Transverse colon (tissue), 4 donors: ENCODE measurements at regions not wholly inside any gene's neighbourhood (a gene's known extent, or its start where the extent isn't known, plus 50 kb on each side); places are given as distances from the start of the nearest gene placed in this dataset.

ENCODE experiments used
- DNase-seq: peaks from one replicate; pipeline ENCODE4 v3.0.0-alpha.2; 2019
- H3K27ac ChIP-seq, 4 donors: fragments of 200-600 bp; sonication (generic); 2 replicates each; pipeline ENCODE4 v1.5.1; 2016 to 2018; ENCODE audit warnings: inconsistent platforms in 4 of 4
- H3K27me3 ChIP-seq: fragments of 200-600 bp; sonication (generic); 2 replicates; pipeline ENCODE4 v1.5.1; 2017; ENCODE audit warnings: inconsistent platforms
- H3K36me3 ChIP-seq, 4 donors: fragments of 200-600 bp; sonication (generic); 2 replicates each; pipeline ENCODE4 v1.5.1; 2017 to 2019; ENCODE audit warnings: inconsistent platforms in 4 of 4
- H3K4me1 ChIP-seq, 4 donors: fragments of 200-600 bp; sonication (generic); 2 replicates each; pipeline ENCODE4 v1.5.1; 2017 to 2020; ENCODE audit warnings: inconsistent platforms in 4 of 4
- H3K4me3 ChIP-seq, 4 donors: fragments of 200-600 bp; sonication (generic); 1 replicate in 1 of 4; 2 replicates in 3 of 4; pipeline versions ENCODE4 v1.5.1 to v1.6.1; 2017 to 2019; ENCODE audit warnings: inconsistent platforms in 4 of 4
- H3K9me3 ChIP-seq, 2 donors: fragments of 200-600 bp; sonication (generic); 2 replicates each; pipeline ENCODE4 v1.5.1; 2017 to 2019; ENCODE audit warnings: inconsistent platforms in 2 of 2
- EP300 ChIP-seq: sonication (generic); formaldehyde crosslinking; IDR thresholded peaks from one replicate; pipeline ENCODE4 v1.6.1; 2017; ENCODE audit warnings: antibody characterized with exemption, low read depth
- POLR2A ChIP-seq: fragments of 450-650 bp; IDR thresholded peaks from one replicate; pipeline ENCODE4 v1.6.1; 2016; ENCODE audit warnings: antibody characterized with exemption, mild to moderate bottlenecking, moderate library complexity
- POLR2AphosphoS5 ChIP-seq, 3 donors: sonication (generic); formaldehyde crosslinking; IDR thresholded peaks; one replicate each; pipeline ENCODE4 v1.6.1; 2016; ENCODE audit warnings: antibody characterized with exemption in 3 of 3
- WGBS, 2 donors: methylation state at CpG; one replicate each; pipeline ENCODE4 v1.1.5; 2018; ENCODE audit warnings: low coverage in 1 of 2; 5-methylcytosine and 5-hydroxymethylcytosine counted together
- in situ Hi-C, 4 donors: fragments of 200-750 bp; cut with MboI; loops; one replicate each; pipeline versions ENCODE4 v1.15.0 to v1.15.1; 2017; ENCODE audit warnings: low sequenced_read_pairs in 3 of 4, low pct_ligation_motif_present in 1 of 4, low pct_unique_long_range_greater_than_20kb in 1 of 4
- intact Hi-C: fragments of 100-400 bp; cut with DNase I; formaldehyde crosslinking; loops from one replicate; pipeline ENCODE4 v1.15.1; 2023; ENCODE audit warnings: low total_unique reads
- TF ChIP-seq, protein P1 (sequence below), 5 experiments: fragments of 200-600 bp in 3 of 5; fragments of 450-650 bp in 2 of 5; sonication (generic) in 3 of 5; IDR thresholded peaks; 1 replicate in 2 of 5; 2 replicates in 3 of 5; pipeline ENCODE4 v1.5.1; 2016 to 2017; ENCODE audit warnings: antibody characterized with exemption in 5 of 5, inconsistent platforms in 3 of 5, mild to moderate bottlenecking in 2 of 5, moderate library complexity in 1 of 5

GRCh38 chr15:46872286-46872980 is 844.9 kb upstream of the SEMA6D start:
- 40 to 46% methylated on average over 5 of the region's 5 CpGs for WGBS, 2 donors
- Histone ChIP-seq H3K9me3 (no peaks in the 10 kb centered on the region), H3K27me3 (no peaks in the 10 kb centered on the region), H3K4me1 (no peaks in the 10 kb centered on the region), H3K27ac (no peak overlapping the region), H3K4me3 (no peak overlapping the region), H3K36me3 (no peaks in the 10 kb centered on the region)
- in situ Hi-C loops (no loop called here), intact Hi-C loops (no loop called here)
- TF ChIP-seq EP300 = no peak
- no peak for TF ChIP-seq POLR2A
- TF ChIP-seq POLR2AphosphoS5 (IDR thresholded peaks at IDR 0.05) = no peak
- TF ChIP-seq, protein P1, sequence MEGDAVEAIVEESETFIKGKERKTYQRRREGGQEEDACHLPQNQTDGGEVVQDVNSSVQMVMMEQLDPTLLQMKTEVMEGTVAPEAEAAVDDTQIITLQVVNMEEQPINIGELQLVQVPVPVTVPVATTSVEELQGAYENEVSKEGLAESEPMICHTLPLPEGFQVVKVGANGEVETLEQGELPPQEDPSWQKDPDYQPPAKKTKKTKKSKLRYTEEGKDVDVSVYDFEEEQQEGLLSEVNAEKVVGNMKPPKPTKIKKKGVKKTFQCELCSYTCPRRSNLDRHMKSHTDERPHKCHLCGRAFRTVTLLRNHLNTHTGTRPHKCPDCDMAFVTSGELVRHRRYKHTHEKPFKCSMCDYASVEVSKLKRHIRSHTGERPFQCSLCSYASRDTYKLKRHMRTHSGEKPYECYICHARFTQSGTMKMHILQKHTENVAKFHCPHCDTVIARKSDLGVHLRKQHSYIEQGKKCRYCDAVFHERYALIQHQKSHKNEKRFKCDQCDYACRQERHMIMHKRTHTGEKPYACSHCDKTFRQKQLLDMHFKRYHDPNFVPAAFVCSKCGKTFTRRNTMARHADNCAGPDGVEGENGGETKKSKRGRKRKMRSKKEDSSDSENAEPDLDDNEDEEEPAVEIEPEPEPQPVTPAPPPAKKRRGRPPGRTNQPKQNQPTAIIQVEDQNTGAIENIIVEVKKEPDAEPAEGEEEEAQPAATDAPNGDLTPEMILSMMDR (IDR thresholded peaks at IDR 0.05) = no peak
- DNase-seq = no peak

DNA sequence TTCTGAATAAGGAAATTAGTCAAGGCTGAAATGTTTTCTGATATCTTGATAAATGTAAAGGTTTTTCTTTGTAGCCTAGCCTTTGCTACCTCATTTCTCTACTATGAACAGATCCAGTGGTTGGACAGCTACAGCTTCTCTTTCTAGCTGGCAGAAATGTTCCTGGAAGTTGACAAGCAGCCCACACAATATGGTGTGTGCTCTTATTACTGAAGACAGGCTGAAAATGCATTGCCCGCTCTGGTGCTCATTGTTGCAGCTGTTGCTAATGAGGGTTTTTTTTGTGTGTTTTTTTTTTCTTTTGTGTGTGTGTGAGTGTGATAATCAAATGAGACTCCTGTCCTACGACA is 844.3 kb upstream of the SEMA6D start:
- Histone ChIP-seq H3K27me3 (no peaks in the 10 kb centered on the region), H3K4me3 (no peak overlapping the region), H3K9me3 (no peaks in the 10 kb centered on the region), H3K36me3 (no peaks in the 10 kb centered on the region), H3K27ac (no peak overlapping the region), H3K4me1 (no peaks in the 10 kb centered on the region)
- TF ChIP-seq, protein P1 (IDR thresholded peaks at IDR 0.05) = no peak
- no peak for TF ChIP-seq POLR2A
- intact Hi-C loops (no loop called here), in situ Hi-C loops (no loop called here)
- DNase-seq = no peak
- WGBS, 2 donors = 78 to 89% methylated on average over 2 of the region's 2 CpGs

- Histone ChIP-seq H3K9me3 (no peaks in the 10 kb centered on the region), H3K36me3 (no peaks in the 10 kb centered on the region), H3K27ac (no peak overlapping the region), H3K4me1 (no peaks in the 10 kb centered on the region), H3K4me3 (no peak overlapping the region), H3K27me3 (no peaks in the 10 kb centered on the region)
- DNase-seq = no peak
- WGBS, 2 donors = 43 to 46% methylated on average over 5 of the region's 5 CpGs
- intact Hi-C loops (no loop called here), in situ Hi-C loops (no loop called here)
- no peak for TF ChIP-seq POLR2AphosphoS5 (IDR thresholded peaks at IDR 0.05)
- TF ChIP-seq EP300 = no peak
- no peak for TF ChIP-seq POLR2A
- TF ChIP-seq, protein P1 (IDR thresholded peaks at IDR 0.05) = no peak
Observed at GRCh38 chr15:46879032-46879770, 838.1 kb upstream of the SEMA6D start.

- DNase-seq = no peak
- H3K36me3 ChIP-seq = no peaks in the 10 kb centered on the region
- WGBS, 2 donors = 77 to 92% methylated on average over 2 of the region's 2 CpGs
- TF ChIP-seq POLR2A (no peak), POLR2AphosphoS5 (IDR thresholded peaks at IDR 0.05) (no peak), EP300 (no peak)
- TF ChIP-seq, protein P1 (IDR thresholded peaks at IDR 0.05) = no peak
- in situ Hi-C loops (no loop called here), intact Hi-C loops (no loop called here)
- H3K4me1 ChIP-seq = no peaks in the 10 kb centered on the region
- no peaks in the 10 kb centered on the region for H3K9me3 ChIP-seq
- no peak overlapping the region for H3K4me3 ChIP-seq
- H3K27me3 ChIP-seq = no peaks in the 10 kb centered on the region
- no peak overlapping the region for H3K27ac ChIP-seq
Observed at GRCh38 chr15:46880791-46881190, 836.5 kb upstream of the SEMA6D start.
